Esophagus muscularis mucosa (tissue), 3 donors: ENCODE measurements at regions not wholly inside any gene's neighbourhood (a gene's known extent, or its start where the extent isn't known, plus 50 kb on each side); places are given as distances from the start of the nearest gene placed in this dataset.

Experiments used
- CTCF ChIP-seq, 3 experiments: fragments of 200-600 bp in 2 of 3; fragments of 450-650 bp in 1 of 3; sonication (generic) in 2 of 3; IDR thresholded peaks; one replicate each; pipeline ENCODE4 v1.5.1; 2017 to 2019; ENCODE audit warnings: antibody characterized with exemption in 3 of 3, mild to moderate bottlenecking in 2 of 3, moderate library complexity in 1 of 3
- POLR2A ChIP-seq: fragments of 450-650 bp; IDR thresholded peaks from one replicate; pipeline ENCODE4 v1.6.1; 2017; ENCODE audit warnings: antibody characterized with exemption, moderate library complexity, mild to moderate bottlenecking, low read depth
- POLR2AphosphoS5 ChIP-seq, 2 donors: sonication (generic); formaldehyde crosslinking; IDR thresholded peaks; one replicate each; pipeline ENCODE4 v1.6.1; 2017; ENCODE audit warnings: antibody characterized with exemption in 2 of 2

GRCh38 chr2:116669782-116670181 is 1144.7 kb upstream of the DDX18 start:
- TF ChIP-seq CTCF (IDR thresholded peaks at IDR 0.05), result no peak
- TF ChIP-seq POLR2AphosphoS5 (IDR thresholded peaks at IDR 0.05), result no peak
- TF ChIP-seq POLR2A, result no peak
